ENCODE measurements at regions not wholly inside any gene's neighbourhood (a gene's known extent, or its start where the extent isn't known, plus 50 kb on each side); places are given as distances from the start of the nearest gene placed in this dataset.

GRCh38 chr13:73268306-73268705 lies 209.5 kb downstream of the KLF5 start:
- H3K9me3 Mint-ChIP-seq = peaks cover 5% of the 10 kb centered on the region
- H3K27ac Mint-ChIP-seq = no peak overlapping the region
- H3K27me3 ChIP-seq (ENCODE audit: control insufficient read depth in 1 of 2, insufficient read depth in 2 of 2, low read length in 2 of 2) = no peaks in the 10 kb centered on the region
- H3K27ac ChIP-seq (ENCODE audit: low read depth in 1 of 2, low read length in 2 of 2) = no peak overlapping the region
- H3K4me3 ChIP-seq (ENCODE audit: low read length) = no peak overlapping the region
- no peaks in the 10 kb centered on the region for H3K36me3 ChIP-seq (ENCODE audit: insufficient read depth, low read length)
- no peak for DNase-seq
- no peaks in the 10 kb centered on the region for H3K4me1 ChIP-seq (ENCODE audit: insufficient read depth, low read length)
- no peaks in the 10 kb centered on the region for H3K4me1 Mint-ChIP-seq (ENCODE audit: low read depth)
- no peaks in the 10 kb centered on the region for H3K9me3 ChIP-seq (ENCODE audit: control insufficient read depth in 1 of 2, insufficient read depth in 1 of 2, low read length in 2 of 2)
- intact Hi-C loops (cut with DNase I, micrococcal nuclease) = no loop called here
- H3K4me3 Mint-ChIP-seq = no peak overlapping the region
- ATAC-seq (ENCODE audit: poor library complexity) = no peak
- no peaks in the 10 kb centered on the region for H3K36me3 Mint-ChIP-seq (ENCODE audit: low read depth)
- ChIA-PET CTCF (no interaction called here), POLR2A (no interaction called here)
- no peak for TF ChIP-seq CTCF (IDR thresholded peaks at IDR 0.05)
- H3K27me3 Mint-ChIP-seq = no peaks in the 10 kb centered on the region

- peaks cover 5% of the 10 kb centered on the region for H3K9me3 Mint-ChIP-seq
Measured at GRCh38 chr13:73266640-73267180, 207.9 kb downstream of the KLF5 start.

GRCh38 chr13:73262862-73263627 lies 204.2 kb downstream of the KLF5 start:
- H3K9me3 ChIP-seq (ENCODE audit: control insufficient read depth in 1 of 2, insufficient read depth in 1 of 2, low read length in 2 of 2) = no peaks in the 10 kb centered on the region
- H3K4me1 Mint-ChIP-seq (ENCODE audit: low read depth) = no peaks in the 10 kb centered on the region
- H3K4me3 Mint-ChIP-seq = no peak overlapping the region
- no peak for TF ChIP-seq CTCF (IDR thresholded peaks at IDR 0.05)
- no peaks in the 10 kb centered on the region for H3K4me1 ChIP-seq (ENCODE audit: insufficient read depth, low read length)
- no peak overlapping the region for H3K4me3 ChIP-seq (ENCODE audit: low read length)
- no peaks in the 10 kb centered on the region for H3K36me3 Mint-ChIP-seq (ENCODE audit: low read depth)
- H3K27me3 ChIP-seq (ENCODE audit: control insufficient read depth in 1 of 2, insufficient read depth in 2 of 2, low read length in 2 of 2) = no peaks in the 10 kb centered on the region
- no peaks in the 10 kb centered on the region for H3K27me3 Mint-ChIP-seq
- H3K36me3 ChIP-seq (ENCODE audit: insufficient read depth, low read length) = no peaks in the 10 kb centered on the region
- no peak for DNase-seq
- H3K9me3 Mint-ChIP-seq = no peaks in the 10 kb centered on the region
- H3K27ac Mint-ChIP-seq = no peak overlapping the region
- ChIA-PET POLR2A (no interaction called here), CTCF (no interaction called here)
- no peak overlapping the region for H3K27ac ChIP-seq (ENCODE audit: low read depth in 1 of 2, low read length in 2 of 2)
- no peak for ATAC-seq (ENCODE audit: poor library complexity)
- intact Hi-C loops (cut with DNase I, micrococcal nuclease) = no loop called here

More at GRCh38 chr13:73266640-73267180, 207.9 kb downstream of the KLF5 start:
- ATAC-seq (ENCODE audit: poor library complexity) = no peak
- Histone ChIP-seq H3K4me3 (ENCODE audit: low read length) (no peak overlapping the region), H3K9me3 (ENCODE audit: control insufficient read depth in 1 of 2, insufficient read depth in 1 of 2, low read length in 2 of 2) (no peaks in the 10 kb centered on the region), H3K27me3 (ENCODE audit: control insufficient read depth in 1 of 2, insufficient read depth in 2 of 2, low read length in 2 of 2) (no peaks in the 10 kb centered on the region), H3K27ac (ENCODE audit: low read depth in 1 of 2, low read length in 2 of 2) (no peak overlapping the region), H3K4me1 (ENCODE audit: insufficient read depth, low read length) (no peaks in the 10 kb centered on the region), H3K36me3 (ENCODE audit: insufficient read depth, low read length) (no peaks in the 10 kb centered on the region)
- intact Hi-C loops (cut with DNase I, micrococcal nuclease) = no loop called here
- no peaks in the 10 kb centered on the region for H3K36me3 Mint-ChIP-seq (ENCODE audit: low read depth)
- no peaks in the 10 kb centered on the region for H3K4me1 Mint-ChIP-seq (ENCODE audit: low read depth)
- no peak for TF ChIP-seq CTCF (IDR thresholded peaks at IDR 0.05)
- ChIA-PET CTCF (no interaction called here), POLR2A (no interaction called here)
- H3K27me3 Mint-ChIP-seq = no peaks in the 10 kb centered on the region
- no peak overlapping the region for H3K4me3 Mint-ChIP-seq
- DNase-seq = no peak
- H3K27ac Mint-ChIP-seq = no peak overlapping the region
